K562 (cell line): ENCODE measurements at regions not wholly inside any gene's neighbourhood (a gene's known extent, or its start where the extent isn't known, plus 50 kb on each side); places are given as distances from the start of the nearest gene placed in this dataset.

Experiments
- ATAC-seq: fragments of 200-7000 bp; cut with Tn5 transposase; 3 replicates; pipeline ENCODE4 v1.9.1; 2020; ENCODE audit warnings: moderate library complexity
- BruUV-seq: library from RNA; stranded (reverse); fragments of 400-500 nt; replicated peaks from 2 replicates; lab custom pipeline; 2021; lab: Mats Ljungman, UMichigan
- CTCF ChIA-PET: fragments of 300-600 bp; formaldehyde crosslinking; extraction: SDS; loops from one replicate; lab custom pipeline; 2021; ENCODE audit warnings: low intra/inter-chr PET ratio; lab: Yijun Ruan, JAX
- POLR2A ChIA-PET: fragments of 300-600, 350-650 bp; sonication (Branson Sonifier 250); formaldehyde crosslinking; extraction: SDS; loops from one replicate; lab custom pipeline; 2021; ENCODE audit warnings: antibody characterized with exemption, inconsistent platforms; lab: Yijun Ruan, JAX
- DNase-seq, 4 experiments: peaks; one replicate each; pipeline versions ENCODE4 v3.0.0 to v3.0.0-alpha.2; 2011 to 2018; ENCODE audit warnings: low spot score in 3 of 4, mixed read lengths in 3 of 4; ENCODE audit errors: extremely low read depth in 1 of 4
- FAIRE-seq: peaks from 2 replicates; lab custom pipeline; 2011; peaks lifted over from hg19 to GRCh38; lab: Jason Lieb, UNC
- H2AFZ ChIP-seq: 2 replicates; pipeline ENCODE4 v1.6.0; 2011; ENCODE audit warnings: low read depth, low read length, control low read depth, inconsistent platforms
- H3K27ac ChIP-seq: fragments of 200-600 bp; 3 replicates; pipeline ENCODE4 v1.8.0; 2011; ENCODE audit warnings: low read depth, mild to moderate bottlenecking, control low read depth, inconsistent platforms, low read length, moderate library complexity, mixed read lengths; ENCODE audit errors: extremely low read depth
- H3K27me3 ChIP-seq, 2 experiments: fragments of 300-600 bp in 1 of 2; 2 replicates in 1 of 2; 3 replicates in 1 of 2; pipeline versions ENCODE4 v1.6.0 to v1.8.0; 2011; ENCODE audit warnings: inconsistent platforms in 2 of 2, low read length in 2 of 2, mild to moderate bottlenecking in 1 of 2, mixed read lengths in 1 of 2, moderate library complexity in 1 of 2; ENCODE audit not compliant: control insufficient read depth in 2 of 2, insufficient read depth in 2 of 2
- H3K36me3 ChIP-seq: fragments of 300-600 bp; 3 replicates; pipeline ENCODE4 v1.8.0; 2011; ENCODE audit warnings: mild to moderate bottlenecking, low read length, inconsistent platforms; ENCODE audit not compliant: control insufficient read depth, insufficient read depth
- H3K4me1 ChIP-seq, 2 experiments: fragments of 200-600 bp in 1 of 2; replicated peaks in 1 of 2; 2 replicates in 1 of 2; 3 replicates in 1 of 2; pipeline versions ENCODE4 v1.5.1 to v1.8.0; 2011; ENCODE audit warnings: inconsistent platforms in 2 of 2, low read length in 2 of 2, mild to moderate bottlenecking in 1 of 2, mixed read lengths in 1 of 2, moderate library complexity in 1 of 2; ENCODE audit not compliant: control insufficient read depth in 2 of 2, insufficient read depth in 2 of 2
- H3K4me2 ChIP-seq: 2 replicates; pipeline ENCODE4 v1.6.1; 2011; ENCODE audit warnings: low read length, control low read depth, inconsistent platforms, mixed read lengths; ENCODE audit not compliant: insufficient read depth
- H3K4me3 ChIP-seq: fragments of 200-600 bp; sonication (generic), shearing (Covaris generic); 2 replicates; pipeline ENCODE4 v1.5.1; 2016; ENCODE audit warnings: control low read depth, inconsistent platforms
- H3K79me2 ChIP-seq: fragments of 200-600 bp; 3 replicates; pipeline ENCODE4 v1.8.0; 2011; ENCODE audit warnings: low read length, inconsistent platforms; ENCODE audit not compliant: control insufficient read depth, insufficient read depth
- H3K9ac ChIP-seq, 2 experiments: 2 replicates each; pipeline versions ENCODE4 v1.6.0 to v1.6.1; 2011; ENCODE audit warnings: low read depth in 2 of 2, low read length in 2 of 2, control low read depth in 1 of 2, inconsistent platforms in 1 of 2, mild to moderate bottlenecking in 1 of 2, mixed read lengths in 1 of 2; ENCODE audit not compliant: insufficient read depth in 1 of 2
- H3K9me1 ChIP-seq: one replicate; pipeline ENCODE4 v1.6.0; 2011; ENCODE audit warnings: inconsistent platforms, mild to moderate bottlenecking, low read length, moderate library complexity; ENCODE audit not compliant: control insufficient read depth, insufficient read depth
- H3K9me3 ChIP-seq: replicated peaks from 2 replicates; pipeline ENCODE4 v1.5.1; 2011; ENCODE audit warnings: low read depth, low read length, inconsistent platforms; ENCODE audit not compliant: control insufficient read depth, insufficient read depth
- H4K20me1 ChIP-seq: replicated peaks from 2 replicates; pipeline ENCODE4 v1.6.1; 2011; ENCODE audit warnings: low read length, inconsistent platforms, mixed read lengths; ENCODE audit not compliant: control insufficient read depth, insufficient read depth
- ATF2 ChIP-seq: sonication (generic); formaldehyde crosslinking; IDR thresholded peaks from 2 replicates; pipeline ENCODE4 v1.8.1; 2022; ENCODE audit warnings: missing genetic modification reagents
- CREB3 ChIP-seq: fragments of 450-650 bp; conservative IDR thresholded peaks from 2 replicates; pipeline ENCODE4 v1.6.1; 2016; ENCODE audit warnings: missing genetic modification characterization, low read depth, mild to moderate bottlenecking, missing compliant biosample characterization, moderate library complexity
- GTF2B ChIP-seq: IDR thresholded peaks from 2 replicates; pipeline ENCODE4 v1.6.1; 2011; ENCODE audit not compliant: insufficient read length; ENCODE audit errors: extremely low read depth
- HMBOX1 ChIP-seq: sonication (generic); IDR thresholded peaks from 2 replicates; pipeline ENCODE4 v1.6.1; 2016
- HMG20B ChIP-seq: fragments of 250-450 bp; sonication (Bioruptor Pico); IDR thresholded peaks from 2 replicates; pipeline ENCODE4 v1.5.0; 2021; ENCODE audit warnings: mild to moderate bottlenecking
- MNT ChIP-seq, 2 experiments: fragments of 450-650 bp; conservative IDR thresholded peaks; 2 replicates each; pipeline ENCODE4 v1.6.1; 2017; ENCODE audit warnings: mild to moderate bottlenecking in 2 of 2, moderate library complexity in 2 of 2
- MTA3 ChIP-seq: fragments of 450-650 bp; formaldehyde crosslinking; IDR thresholded peaks from 2 replicates; pipeline ENCODE4 v1.6.1; 2017; ENCODE audit warnings: mild to moderate bottlenecking, borderline replicate concordance
- NKRF ChIP-seq: fragments of 450-650 bp; IDR thresholded peaks from 2 replicates; pipeline ENCODE4 v1.6.1; 2016; ENCODE audit warnings: borderline replicate concordance
- POLR2B ChIP-seq: fragments of 450-650 bp; IDR thresholded peaks from 2 replicates; pipeline ENCODE4 v1.6.1; 2018; ENCODE audit warnings: low read depth; ENCODE audit not compliant: partially characterized antibody
- SAFB ChIP-seq: fragments of 200-400 bp; formaldehyde crosslinking; IDR thresholded peaks from 2 replicates; pipeline ENCODE4 v1.6.1; 2017; ENCODE audit warnings: low read depth, low read length, borderline replicate concordance
- SAP30 ChIP-seq: fragments of 200-600 bp; sonication (generic); IDR thresholded peaks from 2 replicates; pipeline ENCODE4 v1.6.1; 2012; ENCODE audit warnings: borderline replicate concordance, low read depth, mild to moderate bottlenecking, moderate library complexity, low read length, control low read depth, inconsistent platforms; ENCODE audit not compliant: insufficient read depth, poor library complexity, severe bottlenecking
- TBP ChIP-seq: optimal IDR thresholded peaks from 2 replicates; pipeline ENCODE3; 2011; ENCODE audit warnings: low read depth, low read length, improper control_type of control experiment
- THRAP3 ChIP-seq: fragments of 450-650 bp; IDR thresholded peaks from 2 replicates; pipeline ENCODE4 v1.6.1; 2016; ENCODE audit warnings: mild to moderate bottlenecking, inconsistent platforms, borderline replicate concordance
- in situ Hi-C: fragments of 300-500 bp; cut with MboI; formaldehyde crosslinking; loops from 4 replicates; pipeline ENCODE4 v1.15.0; 2018; ENCODE audit warnings: inconsistent platforms, mixed read lengths
- intact Hi-C: fragments of 100-400 bp; cut with micrococcal nuclease; formaldehyde crosslinking; loops from 2 replicates; pipeline ENCODE4 v1.14.2; 2022

GRCh38 chr1:80181418-80181817, 1174.9 kb upstream of the ADGRL4 start:
- H2AFZ ChIP-seq: no peak overlapping the region
- no peaks in the 10 kb centered on the region for H3K9me1 ChIP-seq
- H3K27me3 ChIP-seq: no peaks in the 10 kb centered on the region
- no TSS peak for BruUV-seq
- H3K9ac ChIP-seq: no peak overlapping the region
- no peak for FAIRE-seq
- H3K4me1 ChIP-seq: no peaks in the 10 kb centered on the region
- CTCF ChIA-PET: no interaction called here
- ATAC-seq: no peak
- no peaks in the 10 kb centered on the region for H3K36me3 ChIP-seq
- H3K4me2 ChIP-seq: no peak overlapping the region
- in situ Hi-C loops (no loop called here), intact Hi-C loops (no loop called here)
- POLR2A ChIA-PET: no interaction called here
- H4K20me1 ChIP-seq: no peaks in the 10 kb centered on the region
- DNase-seq: no peak
- H3K27ac ChIP-seq: no peak overlapping the region
- no peaks in the 10 kb centered on the region for H3K9me3 ChIP-seq
- TF ChIP-seq POLR2B: no peak
- TF ChIP-seq ATF2 (CRISPR knock-in tag): no peak
- TF ChIP-seq NKRF: no peak
- no peak for TF ChIP-seq MTA3
- TF ChIP-seq HMBOX1: no peak
- no peak for TF ChIP-seq HMG20B (CRISPR knock-in tag)
- TF ChIP-seq GTF2B: no peak
- TF ChIP-seq SAP30: no peak
- no peak for TF ChIP-seq CREB3 (tag)
- TF ChIP-seq THRAP3: no peak
- no peak for TF ChIP-seq TBP
- TF ChIP-seq SAFB: no peak
- TF ChIP-seq MNT (conservative IDR thresholded peaks at IDR 0.05): no peak
- no peaks in the 10 kb centered on the region for H3K79me2 ChIP-seq
- no peak overlapping the region for H3K4me3 ChIP-seq
